GM23338 (cell line): ENCODE measurements at regions not wholly inside any gene's neighbourhood (a gene's known extent, or its start where the extent isn't known, plus 50 kb on each side); places are given as distances from the start of the nearest gene placed in this dataset.
"Not testable (repeated sequence)": the region's sequence is repeated elsewhere in the genome, so short reads cannot be mapped to it uniquely, and the experiment has no call there.

Experiments
- CTCF ChIP-seq, 2 experiments: fragments of 200-600 bp in 1 of 2; sonication (generic) in 1 of 2; conservative IDR thresholded peaks; 2 replicates each; pipeline versions ENCODE4 v1.5.1 to v1.6.1; 2016 to 2017; ENCODE audit warnings: antibody characterized with exemption in 2 of 2, low read depth in 2 of 2, mild to moderate bottlenecking in 2 of 2, moderate library complexity in 1 of 2
- EZH2 ChIP-seq: fragments of 200-600 bp; sonication (generic); IDR thresholded peaks from one replicate; pipeline ENCODE4 v1.8.0; 2017; ENCODE audit warnings: antibody characterized with exemption, mild to moderate bottlenecking, low read depth; ENCODE audit not compliant: unreplicated experiment
- JUNB ChIP-seq: IDR thresholded peaks from one replicate; pipeline ENCODE4 v1.6.1; 2016; ENCODE audit warnings: antibody characterized with exemption; ENCODE audit not compliant: unreplicated experiment
- POLR2AphosphoS5 ChIP-seq: IDR thresholded peaks from 2 replicates; pipeline ENCODE4 v1.6.1; 2016; ENCODE audit warnings: antibody characterized with exemption, low read depth
- REST ChIP-seq: IDR thresholded peaks from one replicate; pipeline ENCODE4 v1.6.1; 2018; ENCODE audit warnings: antibody characterized with exemption; ENCODE audit not compliant: unreplicated experiment

GRCh38 chr15:24858183-24858582 lies 96.6 kb upstream of the SNRPN start:
- not testable (repeated sequence) for TF ChIP-seq CTCF (conservative IDR thresholded peaks at IDR 0.05; ENCODE audit: low read depth in 2 of 2); REST; EZH2; JUNB; POLR2AphosphoS5
